IMR-90 (cell line): ENCODE measurements at regions not wholly inside any gene's neighbourhood (a gene's known extent, or its start where the extent isn't known, plus 50 kb on each side); places are given as distances from the start of the nearest gene placed in this dataset.

Experiments used
- ATAC-seq: fragments of 200-7000 bp; cut with Tn5 transposase; 2 replicates; pipeline ENCODE4 v1.9.1; 2020; ENCODE audit warnings: low read depth, mild to moderate bottlenecking, moderate library complexity
- BruUV-seq: library from RNA; stranded (reverse); fragments of 400-500 nt; replicated peaks from 2 replicates; lab custom pipeline; 2021; lab: Mats Ljungman, UMichigan
- CTCF ChIA-PET: fragments of 300-600 bp; formaldehyde crosslinking; extraction: SDS; loops from one replicate; lab custom pipeline; 2021; ENCODE audit warnings: antibody characterized with exemption; lab: Yijun Ruan, JAX
- POLR2A ChIA-PET: fragments of 300-600 bp; sonication (Branson Sonifier 250); formaldehyde crosslinking; loops from one replicate; lab custom pipeline; 2022; ENCODE audit warnings: antibody characterized with exemption; ENCODE audit not compliant: unreplicated experiment; lab: Charles Lee
- DNase-seq: peaks from one replicate; pipeline ENCODE4 v3.0.0; 2013
- H2AFZ ChIP-seq: replicated peaks from 2 replicates; pipeline ENCODE3; 2013; ENCODE audit warnings: low read length, mild to moderate bottlenecking; ENCODE audit not compliant: poor library complexity
- H2AK5ac ChIP-seq: 2 replicates; pipeline ENCODE4 v1.6.1; 2013; ENCODE audit warnings: low read depth, low read length, inconsistent platforms
- H2AK9ac ChIP-seq: replicated peaks from 2 replicates; pipeline ENCODE3; 2013; ENCODE audit warnings: mild to moderate bottlenecking, low read depth, low read length, moderate library complexity; ENCODE audit not compliant: poor library complexity
- H2BK120ac ChIP-seq: 2 replicates; pipeline ENCODE4 v1.6.1; 2013; ENCODE audit warnings: low read depth, low read length, inconsistent platforms
- H2BK15ac ChIP-seq: 3 replicates; pipeline ENCODE4 v1.6.1; 2013; ENCODE audit warnings: low read depth, low read length, inconsistent platforms
- H2BK20ac ChIP-seq: 2 replicates; pipeline ENCODE4 v1.6.1; 2013; ENCODE audit warnings: low read depth, mild to moderate bottlenecking, inconsistent platforms, low read length, moderate library complexity
- H2BK5ac ChIP-seq: 2 replicates; pipeline ENCODE4 v1.6.1; 2013; ENCODE audit warnings: mild to moderate bottlenecking, low read depth, low read length, inconsistent platforms; ENCODE audit not compliant: poor library complexity, severe bottlenecking
- H3K14ac ChIP-seq: replicated peaks from 2 replicates; pipeline ENCODE4 v1.6.1; 2013; ENCODE audit warnings: low read depth, low read length, inconsistent platforms
- H3K18ac ChIP-seq: 2 replicates; pipeline ENCODE4 v1.6.1; 2013; ENCODE audit warnings: low read depth, low read length, control low read depth
- H3K23ac ChIP-seq: 2 replicates; pipeline ENCODE4 v1.6.1; 2013; ENCODE audit warnings: low read depth, low read length, inconsistent platforms
- H3K27ac ChIP-seq: 2 replicates; pipeline ENCODE4 v1.5.1; 2013; ENCODE audit warnings: mild to moderate bottlenecking, control low read depth, low read length; ENCODE audit not compliant: insufficient read depth
- H3K27me3 ChIP-seq: 2 replicates; pipeline ENCODE4 v1.6.1; 2013; ENCODE audit warnings: low read length; ENCODE audit not compliant: control insufficient read depth, insufficient read depth
- H3K36me3 ChIP-seq: 2 replicates; pipeline ENCODE4 v1.6.1; 2013; ENCODE audit warnings: low read length, mixed read lengths; ENCODE audit not compliant: control insufficient read depth, insufficient read depth
- H3K4ac ChIP-seq: 2 replicates; pipeline ENCODE4 v1.6.1; 2013; ENCODE audit warnings: low read depth, low read length, inconsistent platforms
- H3K4me1 ChIP-seq: 2 replicates; pipeline ENCODE4 v1.6.1; 2013; ENCODE audit warnings: low read length, mixed read lengths; ENCODE audit not compliant: control insufficient read depth, insufficient read depth
- H3K4me2 ChIP-seq: 2 replicates; pipeline ENCODE4 v1.6.1; 2013; ENCODE audit warnings: low read depth, mild to moderate bottlenecking, control low read depth, low read length, moderate library complexity
- H3K4me3 ChIP-seq: 2 replicates; pipeline ENCODE4 v1.5.1; 2013; ENCODE audit warnings: low read depth, mild to moderate bottlenecking, control low read depth, low read length, moderate library complexity; ENCODE audit not compliant: insufficient read depth
- H3K56ac ChIP-seq: 2 replicates; pipeline ENCODE4 v1.6.1; 2013; ENCODE audit warnings: low read length, inconsistent platforms; ENCODE audit not compliant: insufficient read depth; ENCODE audit errors: extremely low read depth
- H3K79me1 ChIP-seq, 2 experiments: 2 replicates each; pipeline ENCODE4 v1.6.1; 2013; ENCODE audit warnings: low read length in 2 of 2, inconsistent platforms in 1 of 2, low read depth in 1 of 2
- H3K9ac ChIP-seq: 2 replicates; pipeline ENCODE4 v1.6.1; 2013; ENCODE audit warnings: low read depth, low read length, control low read depth
- H3K9me1 ChIP-seq: 2 replicates; pipeline ENCODE4 v1.6.1; 2013; ENCODE audit warnings: low read length, inconsistent platforms; ENCODE audit not compliant: insufficient read depth
- H3K9me3 ChIP-seq: 2 replicates; pipeline ENCODE4 v1.6.1; 2013; ENCODE audit warnings: low read length; ENCODE audit not compliant: control insufficient read depth, insufficient read depth
- H4K20me1 ChIP-seq: 2 replicates; pipeline ENCODE4 v1.6.1; 2013; ENCODE audit warnings: low read length, inconsistent platforms; ENCODE audit not compliant: insufficient read depth
- H4K5ac ChIP-seq: 2 replicates; pipeline ENCODE4 v1.6.1; 2013; ENCODE audit warnings: mild to moderate bottlenecking, low read depth, low read length, control low read depth
- H4K8ac ChIP-seq, 2 experiments: 2 replicates each; pipeline ENCODE4 v1.6.1; 2013; ENCODE audit warnings: low read depth in 2 of 2, low read length in 2 of 2, control low read depth in 1 of 2, inconsistent platforms in 1 of 2
- H4K91ac ChIP-seq: 2 replicates; pipeline ENCODE4 v1.6.1; 2013; ENCODE audit warnings: low read depth, low read length, inconsistent platforms; ENCODE audit not compliant: insufficient read depth
- BHLHE40 ChIP-seq: fragments of 150-350 bp; IDR thresholded peaks from 2 replicates; pipeline ENCODE4 v1.6.1; 2016; ENCODE audit warnings: mild to moderate bottlenecking, low read depth, low read length
- CEBPB ChIP-seq: IDR thresholded peaks from 2 replicates; pipeline ENCODE4 v1.6.1; 2012; ENCODE audit warnings: low read depth, low read length, improper control_type of control experiment
- CHD1 ChIP-seq: IDR thresholded peaks from 2 replicates; pipeline ENCODE4 v1.6.1; 2012; ENCODE audit warnings: low read depth, low read length, improper control_type of control experiment
- CTCF ChIP-seq: conservative IDR thresholded peaks from 2 replicates; pipeline ENCODE4 v1.5.1; 2012; ENCODE audit warnings: mild to moderate bottlenecking, low read depth, low read length, improper control_type of control experiment
- FOS ChIP-seq: fragments of 150-350 bp; IDR thresholded peaks from 2 replicates; pipeline ENCODE4 v1.6.1; 2016; ENCODE audit warnings: low read depth, low read length
- MAFK ChIP-seq: IDR thresholded peaks from 2 replicates; pipeline ENCODE4 v1.6.1; 2012; ENCODE audit warnings: low read depth, low read length, improper control_type of control experiment
- MAZ ChIP-seq: IDR thresholded peaks from 2 replicates; pipeline ENCODE4 v1.6.1; 2012; ENCODE audit warnings: low read depth, mild to moderate bottlenecking, low read length, improper control_type of control experiment, moderate library complexity, borderline replicate concordance
- MXI1 ChIP-seq: IDR thresholded peaks from 2 replicates; pipeline ENCODE4 v1.6.1; 2012; ENCODE audit warnings: low read depth, mild to moderate bottlenecking, low read length, moderate library complexity, borderline replicate concordance
- NFE2L2 ChIP-seq: fragments of 150-350 bp; IDR thresholded peaks from 2 replicates; pipeline ENCODE4 v1.6.1; 2016; ENCODE audit warnings: low read depth, mild to moderate bottlenecking, low read length
- POLR2A ChIP-seq: IDR thresholded peaks from 2 replicates; pipeline ENCODE4 v1.6.1; 2012; ENCODE audit warnings: mild to moderate bottlenecking, low read depth, low read length
- RAD21 ChIP-seq: IDR thresholded peaks from 2 replicates; pipeline ENCODE4 v1.6.1; 2012; ENCODE audit warnings: low read length, improper control_type of control experiment
- RCOR1 ChIP-seq: IDR thresholded peaks from 2 replicates; pipeline ENCODE4 v1.6.1; 2012; ENCODE audit warnings: mild to moderate bottlenecking, low read length, improper control_type of control experiment; ENCODE audit not compliant: insufficient replicate concordance
- RFX5 ChIP-seq: IDR thresholded peaks from 2 replicates; pipeline ENCODE4 v1.8.0; 2012; ENCODE audit warnings: low read depth, mild to moderate bottlenecking, low read length, moderate library complexity
- SMC3 ChIP-seq: fragments of 150-350 bp; IDR thresholded peaks from 2 replicates; pipeline ENCODE4 v1.6.1; 2016; ENCODE audit warnings: low read depth, mild to moderate bottlenecking, antibody characterized with exemption, low read length, moderate library complexity
- USF2 ChIP-seq: fragments of 150-350 bp; IDR thresholded peaks from 2 replicates; pipeline ENCODE4 v1.6.1; 2017; ENCODE audit warnings: mild to moderate bottlenecking, antibody characterized with exemption, low read length, low read depth
- WGBS, 2 experiments: methylation state at CpG; one replicate each; pipeline versions ENCODE4 v1.1.5 to v1.1.7; 2013; ENCODE audit warnings: missing lambda C conversion rate in 2 of 2; ENCODE audit not compliant: insufficient read length in 1 of 2; ENCODE audit errors: extremely low coverage in 2 of 2; 5-methylcytosine and 5-hydroxymethylcytosine counted together
- dilution Hi-C: fragments of 300-500 bp; cut with HindIII; formaldehyde crosslinking; loops from one replicate; pipeline ENCODE4 v1.14.3; 2018; ENCODE audit warnings: low sequenced_read_pairs; ENCODE audit not compliant: unreplicated experiment
- in situ Hi-C: fragments of 300-500 bp; cut with MboI; formaldehyde crosslinking; loops from 3 replicates; pipeline ENCODE4 v1.14.3; 2019; ENCODE audit warnings: low sequenced_read_pairs, inconsistent platforms, mixed read lengths
- intact Hi-C: fragments of 100-400 bp; cut with micrococcal nuclease; formaldehyde crosslinking; loops from 2 replicates; pipeline ENCODE4 v1.10.0; 2022
- TF ChIP-seq, protein P1 (sequence below): fragments of 150-350 bp; IDR thresholded peaks from 2 replicates; pipeline ENCODE4 v1.6.1; 2016; ENCODE audit warnings: low read depth, mild to moderate bottlenecking, low read length, moderate library complexity, borderline replicate concordance

DNA sequence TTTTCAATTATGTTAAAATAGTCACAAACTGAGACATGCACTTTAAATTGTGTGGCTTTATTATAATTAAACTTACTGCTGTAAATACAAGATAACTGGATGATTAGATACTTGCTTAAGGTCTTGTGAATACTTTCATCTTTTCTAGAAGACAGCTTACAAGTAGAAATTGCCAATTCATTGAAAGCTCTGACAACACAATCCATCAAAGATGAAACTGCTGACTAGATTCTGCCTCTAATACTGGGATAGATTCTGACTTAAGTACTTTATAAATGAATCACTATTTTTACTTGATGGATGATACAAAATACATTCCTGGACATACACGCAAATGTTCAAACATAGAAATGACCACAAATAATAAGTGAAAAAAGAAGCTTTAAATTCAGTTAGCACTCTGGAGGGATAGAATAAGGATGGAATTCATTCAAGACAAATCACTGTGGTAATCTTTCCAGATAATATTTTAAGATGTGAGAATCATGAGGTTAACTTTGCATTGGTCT is 876.8 kb downstream of the RPS29 start:
- H3K79me1 ChIP-seq = no peaks in the 10 kb centered on the region
- H3K9me1 ChIP-seq = no peaks in the 10 kb centered on the region
- TF ChIP-seq BHLHE40 = no peak
- no peak for TF ChIP-seq MAFK
- no peak for TF ChIP-seq RAD21
- no peak for TF ChIP-seq MXI1
- no peak for TF ChIP-seq MAZ
- TF ChIP-seq CTCF = no peak
- no peak for TF ChIP-seq RFX5
- TF ChIP-seq, protein P1, sequence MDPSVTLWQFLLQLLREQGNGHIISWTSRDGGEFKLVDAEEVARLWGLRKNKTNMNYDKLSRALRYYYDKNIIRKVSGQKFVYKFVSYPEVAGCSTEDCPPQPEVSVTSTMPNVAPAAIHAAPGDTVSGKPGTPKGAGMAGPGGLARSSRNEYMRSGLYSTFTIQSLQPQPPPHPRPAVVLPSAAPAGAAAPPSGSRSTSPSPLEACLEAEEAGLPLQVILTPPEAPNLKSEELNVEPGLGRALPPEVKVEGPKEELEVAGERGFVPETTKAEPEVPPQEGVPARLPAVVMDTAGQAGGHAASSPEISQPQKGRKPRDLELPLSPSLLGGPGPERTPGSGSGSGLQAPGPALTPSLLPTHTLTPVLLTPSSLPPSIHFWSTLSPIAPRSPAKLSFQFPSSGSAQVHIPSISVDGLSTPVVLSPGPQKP = no peak
- no peak for TF ChIP-seq NFE2L2
- no peak for TF ChIP-seq SMC3
- TF ChIP-seq FOS = no peak
- TF ChIP-seq USF2 = no peak
- TF ChIP-seq CHD1 = no peak
- TF ChIP-seq RCOR1 = no peak
- no peak for TF ChIP-seq POLR2A
- TF ChIP-seq CEBPB = no peak
- H3K4me2 ChIP-seq = no peak overlapping the region
- ChIA-PET CTCF (no interaction called here), POLR2A (no interaction called here)
- no peak overlapping the region for H2BK120ac ChIP-seq
- no peaks in the 10 kb centered on the region for H3K27me3 ChIP-seq
- H2BK20ac ChIP-seq = no peak overlapping the region
- H3K56ac ChIP-seq = no peak overlapping the region
- no peak overlapping the region for H3K23ac ChIP-seq
- no peak for ATAC-seq
- no peaks in the 10 kb centered on the region for H3K4me1 ChIP-seq
- no peak overlapping the region for H4K91ac ChIP-seq
- no peak overlapping the region for H2AK5ac ChIP-seq
- H3K4ac ChIP-seq = no peak overlapping the region
- no peak overlapping the region for H2AK9ac ChIP-seq
- no CpG with 5 or more reads among the region's 1 CpG for WGBS, 2 experiments
- H4K8ac ChIP-seq = no peak overlapping the region
- no peak overlapping the region for H3K14ac ChIP-seq
- H2BK15ac ChIP-seq = no peak overlapping the region
- in situ Hi-C loops (no loop called here), dilution Hi-C loops (no loop called here), intact Hi-C loops (no loop called here)
- BruUV-seq = no TSS peak
- no peaks in the 10 kb centered on the region for H4K20me1 ChIP-seq
- no peak overlapping the region for H3K27ac ChIP-seq
- no peak overlapping the region for H3K18ac ChIP-seq
- no peak for DNase-seq
- no peak overlapping the region for H2BK5ac ChIP-seq
- no peaks in the 10 kb centered on the region for H3K9me3 ChIP-seq
- no peak overlapping the region for H3K9ac ChIP-seq
- no peak overlapping the region for H2AFZ ChIP-seq
- no peaks in the 10 kb centered on the region for H3K36me3 ChIP-seq
- H3K4me3 ChIP-seq = no peak overlapping the region
- no peak overlapping the region for H4K5ac ChIP-seq
